ENCODE measurements at regions not wholly inside any gene's neighbourhood (a gene's known extent, or its start where the extent isn't known, plus 50 kb on each side); places are given as distances from the start of the nearest gene placed in this dataset.

DNA sequence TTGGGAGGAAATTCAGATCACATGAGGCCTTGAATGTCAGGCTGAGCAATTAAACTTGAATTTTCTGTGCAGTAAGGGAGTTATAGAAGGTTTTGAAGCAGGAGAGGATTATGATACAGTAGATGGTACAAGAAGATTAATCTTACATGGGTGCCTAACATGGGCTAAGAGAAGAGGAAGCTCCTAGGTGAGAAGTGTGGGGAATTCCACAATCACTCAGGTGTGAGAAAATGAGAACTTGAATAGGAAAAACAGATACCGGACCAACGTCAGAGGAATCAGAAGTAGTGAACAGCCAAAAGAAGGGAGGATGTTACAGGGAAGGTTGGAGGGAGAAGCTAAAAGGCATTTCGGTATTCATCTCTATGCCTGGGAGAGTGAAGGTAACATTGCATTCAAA lies 250.7 kb upstream of the SLC35B3 start:
- Histone ChIP-seq H3K9me2 (ENCODE audit: insufficient read depth) (no peaks in the 10 kb centered on the region), H2AFZ (ENCODE audit: low read depth, low read length, poor library complexity, severe bottlenecking) (no peak overlapping the region), H3K4me1 (ENCODE audit: control insufficient read depth in 1 of 2, insufficient read depth in 2 of 2, low read length in 2 of 2) (no peaks in the 10 kb centered on the region), H3K79me2 (ENCODE audit: insufficient read depth, low read length) (no peaks in the 10 kb centered on the region), H3K9me3 (ENCODE audit: control insufficient read depth in 1 of 2, insufficient read depth in 1 of 2, low read depth in 1 of 2, low read length in 2 of 2) (no peaks in the 10 kb centered on the region), H3K27me3 (ENCODE audit: insufficient read depth, low read length) (no peaks in the 10 kb centered on the region), H4K20me1 (ENCODE audit: insufficient read depth) (no peaks in the 10 kb centered on the region), H3K4me3 (replicated peaks in 1 of 2; ENCODE audit: low read depth in 1 of 2, low read length in 2 of 2) (no peak overlapping the region), H3K4me2 (ENCODE audit: low read length) (no peak overlapping the region), H3K27ac (ENCODE audit: low read depth, low read length) (no peak overlapping the region), H3K9ac (ENCODE audit: low read length) (no peak overlapping the region), H3K36me3 (ENCODE audit: control insufficient read depth in 1 of 2, insufficient read depth in 2 of 2, low read length in 2 of 2) (no peaks in the 10 kb centered on the region)
- no peak for TF ChIP-seq JUND (IDR thresholded peaks at IDR 0.05)
- no peak for TF ChIP-seq ELF1 (IDR thresholded peaks at IDR 0.05; ENCODE audit: borderline replicate concordance, low read depth)
- no peak for TF ChIP-seq EZH2 (IDR thresholded peaks at IDR 0.05)
- TF ChIP-seq RAD21 (IDR thresholded peaks at IDR 0.05; ENCODE audit: low read depth) = no peak
- no peak for TF ChIP-seq POLR2AphosphoS5 (IDR thresholded peaks at IDR 0.05; ENCODE audit: low read depth, low read length)
- no peak for TF ChIP-seq ATF3 (IDR thresholded peaks at IDR 0.05)
- TF ChIP-seq YY1 (IDR thresholded peaks at IDR 0.05; ENCODE audit: extremely low read depth, insufficient replicate concordance, low read depth, low read length) = no peak
- TF ChIP-seq, protein P1, sequence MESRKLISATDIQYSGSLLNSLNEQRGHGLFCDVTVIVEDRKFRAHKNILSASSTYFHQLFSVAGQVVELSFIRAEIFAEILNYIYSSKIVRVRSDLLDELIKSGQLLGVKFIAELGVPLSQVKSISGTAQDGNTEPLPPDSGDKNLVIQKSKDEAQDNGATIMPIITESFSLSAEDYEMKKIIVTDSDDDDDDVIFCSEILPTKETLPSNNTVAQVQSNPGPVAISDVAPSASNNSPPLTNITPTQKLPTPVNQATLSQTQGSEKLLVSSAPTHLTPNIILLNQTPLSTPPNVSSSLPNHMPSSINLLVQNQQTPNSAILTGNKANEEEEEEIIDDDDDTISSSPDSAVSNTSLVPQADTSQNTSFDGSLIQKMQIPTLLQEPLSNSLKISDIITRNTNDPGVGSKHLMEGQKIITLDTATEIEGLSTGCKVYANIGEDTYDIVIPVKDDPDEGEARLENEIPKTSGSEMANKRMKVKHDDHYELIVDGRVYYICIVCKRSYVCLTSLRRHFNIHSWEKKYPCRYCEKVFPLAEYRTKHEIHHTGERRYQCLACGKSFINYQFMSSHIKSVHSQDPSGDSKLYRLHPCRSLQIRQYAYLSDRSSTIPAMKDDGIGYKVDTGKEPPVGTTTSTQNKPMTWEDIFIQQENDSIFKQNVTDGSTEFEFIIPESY (IDR thresholded peaks at IDR 0.05; ENCODE audit: extremely low read depth, insufficient replicate concordance, low read length) = no peak
- no peak for TF ChIP-seq SRF (IDR thresholded peaks at IDR 0.05; ENCODE audit: low read depth)
- TF ChIP-seq ZNF274 (IDR thresholded peaks at IDR 0.05; ENCODE audit: low read depth, low read length) = no peak
- TF ChIP-seq CBX3 (IDR thresholded peaks at IDR 0.05; ENCODE audit: low read depth) = no peak
- DNase-seq (ENCODE audit: low read depth, low spot score) (no peak), ATAC-seq (no peak)
- RAD21 ChIA-PET (ENCODE audit: low non-redundant PET in 1 of 2, low total read pairs in 2 of 2, uncharacterized antibody in 2 of 2, unreplicated experiment in 2 of 2) = no interaction called here
- no TSS peak for BruUV-seq (replicated peaks)
- POLR2A ChIA-PET = interaction anchor here (0.7 kb wide), 1 partner anchor 314 kb away, joined by 3 read pairs; no protein-coding TSS in a partner anchor
- CTCF ChIA-PET = no interaction called here
- intact Hi-C loops (cut with micrococcal nuclease) = no loop called here
